SK-N-SH (cell line): ENCODE measurements at regions not wholly inside any gene's neighbourhood (a gene's known extent, or its start where the extent isn't known, plus 50 kb on each side); places are given as distances from the start of the nearest gene placed in this dataset.

Experiments
- CTCF ChIA-PET: fragments of 300-600, 350-600 bp; formaldehyde crosslinking; extraction: SDS; loops from one replicate; lab custom pipeline; 2021; lab: Yijun Ruan, JAX
- POLR2A ChIA-PET: fragments of 350-600 bp; sonication (Branson Sonifier 250); formaldehyde crosslinking; extraction: SDS; loops from one replicate; lab custom pipeline; 2020; ENCODE audit warnings: antibody characterized with exemption, inconsistent platforms; lab: Yijun Ruan, JAX
- DNase-seq: peaks from one replicate; pipeline ENCODE4 v3.0.0; 2012
- H2AFZ ChIP-seq: fragments of 200-600 bp; sonication (generic); 2 replicates; pipeline ENCODE4 v1.8.1; 2016; ENCODE audit warnings: antibody characterized with exemption, mild to moderate bottlenecking, low read depth
- H3F3A ChIP-seq: fragments of 200-600 bp; sonication (generic); replicated peaks from 2 replicates; pipeline ENCODE3; 2016; ENCODE audit warnings: antibody characterized with exemption, mild to moderate bottlenecking; ENCODE audit not compliant: insufficient read depth
- H3K27ac ChIP-seq, 2 experiments: fragments of 200-500 bp in 1 of 2; fragments of 200-600 bp in 1 of 2; sonication (Bioruptor generic) in 1 of 2; sonication (generic), shearing (Covaris generic) in 1 of 2; 2 replicates each; pipeline versions ENCODE4 v1.5.1 to v1.6.1; 2014 to 2016; ENCODE audit warnings: low read depth in 2 of 2, inconsistent platforms in 1 of 2, low read length in 1 of 2, mild to moderate bottlenecking in 1 of 2, mixed read lengths in 1 of 2
- H3K27me3 ChIP-seq: fragments of 200-600 bp; sonication (generic), shearing (Covaris generic); 2 replicates; pipeline ENCODE4 v1.6.1; 2016; ENCODE audit warnings: mixed run types; ENCODE audit not compliant: insufficient read depth
- H3K36me3 ChIP-seq, 2 experiments: fragments of 200-500 bp in 1 of 2; fragments of 200-600 bp in 1 of 2; sonication (Bioruptor generic) in 1 of 2; sonication (generic) in 1 of 2; replicated peaks in 1 of 2; 2 replicates each; pipeline versions ENCODE3 to v1.5.1; 2014 to 2016; ENCODE audit warnings: low read length in 1 of 2, mild to moderate bottlenecking in 1 of 2; ENCODE audit not compliant: insufficient read depth in 2 of 2, control insufficient read depth in 1 of 2
- H3K4me1 ChIP-seq, 2 experiments: fragments of 200-500 bp in 1 of 2; fragments of 200-600 bp in 1 of 2; sonication (Bioruptor generic) in 1 of 2; sonication (generic), shearing (Covaris generic) in 1 of 2; 2 replicates each; pipeline versions ENCODE4 v1.5.1 to v1.6.1; 2014 to 2016; ENCODE audit warnings: low read depth in 1 of 2, low read length in 1 of 2, mixed run types in 1 of 2; ENCODE audit not compliant: insufficient read depth in 2 of 2, control insufficient read depth in 1 of 2
- H3K4me2 ChIP-seq: fragments of 200-600 bp; sonication (generic), shearing (Covaris generic); 2 replicates; pipeline ENCODE4 v1.6.1; 2017; ENCODE audit warnings: mixed run types
- H3K4me3 ChIP-seq, 2 experiments: fragments of 200-500 bp in 1 of 2; fragments of 200-600 bp in 1 of 2; sonication (Bioruptor generic) in 1 of 2; sonication (generic), shearing (Covaris generic) in 1 of 2; 2 replicates each; pipeline versions ENCODE4 v1.5.1 to v1.8.1; 2014 to 2016; ENCODE audit warnings: low read depth in 2 of 2, inconsistent platforms in 1 of 2, low read length in 1 of 2, mild to moderate bottlenecking in 1 of 2, mixed read lengths in 1 of 2, moderate library complexity in 1 of 2
- H3K79me2 ChIP-seq: fragments of 200-600 bp; sonication (generic); 2 replicates; pipeline ENCODE4 v1.8.1; 2017; ENCODE audit warnings: mild to moderate bottlenecking; ENCODE audit not compliant: insufficient read depth
- H3K9ac ChIP-seq: fragments of 200-600 bp; sonication (generic); 2 replicates; pipeline ENCODE4 v1.6.1; 2017; ENCODE audit warnings: mixed run types
- H3K9me2 ChIP-seq: fragments of 200-600 bp; sonication (generic); 2 replicates; pipeline ENCODE4 v1.6.1; 2017; ENCODE audit warnings: mixed run types
- H3K9me3 ChIP-seq: fragments of 200-600 bp; sonication (generic); 2 replicates; pipeline ENCODE4 v1.6.1; 2017; ENCODE audit warnings: mixed run types, mild to moderate bottlenecking, moderate library complexity
- H4K20me1 ChIP-seq: fragments of 200-600 bp; sonication (generic); 2 replicates; pipeline ENCODE4 v1.6.1; 2017; ENCODE audit warnings: mild to moderate bottlenecking, mixed run types; ENCODE audit not compliant: insufficient read depth
- CHD2 ChIP-seq: fragments of 150-350 bp; IDR thresholded peaks from 2 replicates; pipeline ENCODE4 v1.6.1; 2018; ENCODE audit warnings: low read length; ENCODE audit not compliant: partially characterized antibody
- EP300 ChIP-seq, 2 experiments: IDR thresholded peaks; 2 replicates each; pipeline versions ENCODE4 v1.4.0 to v1.6.1; 2012; ENCODE audit warnings: borderline replicate concordance in 1 of 2, low read depth in 1 of 2, low read length in 1 of 2
- EZH2phosphoT487 ChIP-seq: fragments of 200-600 bp; sonication (generic); IDR thresholded peaks from 2 replicates; pipeline ENCODE4 v1.6.1; 2017; ENCODE audit warnings: low read depth, mixed run types, mild to moderate bottlenecking, antibody characterized with exemption, moderate library complexity, borderline replicate concordance
- GABPA ChIP-seq: IDR thresholded peaks from 2 replicates; pipeline ENCODE4 v1.4.0; 2012; ENCODE audit warnings: low read depth, mild to moderate bottlenecking
- MEF2A ChIP-seq: IDR thresholded peaks from 2 replicates; pipeline ENCODE4 v1.4.0; 2012; ENCODE audit warnings: low read depth, borderline replicate concordance
- MXI1 ChIP-seq: IDR thresholded peaks from 2 replicates; pipeline ENCODE4 v1.6.1; 2012; ENCODE audit warnings: mild to moderate bottlenecking, low read depth, low read length, improper control_type of control experiment
- NRF1 ChIP-seq: IDR thresholded peaks from 2 replicates; pipeline ENCODE4 v1.6.1; 2012; ENCODE audit warnings: low read depth, mild to moderate bottlenecking, low read length
- PBX3 ChIP-seq: IDR thresholded peaks from 2 replicates; pipeline ENCODE4; 2012
- RAD21 ChIP-seq: IDR thresholded peaks from 2 replicates; pipeline ENCODE4 v1.6.1; 2012; ENCODE audit warnings: mild to moderate bottlenecking, low read length
- RCOR1 ChIP-seq: fragments of 150-350 bp; IDR thresholded peaks from 2 replicates; pipeline ENCODE4 v1.6.1; 2017; ENCODE audit warnings: antibody characterized with exemption, low read length
- TAF1 ChIP-seq: IDR thresholded peaks from 2 replicates; pipeline ENCODE4 v1.6.1; 2012; ENCODE audit warnings: low read depth, mild to moderate bottlenecking, low read length, moderate library complexity, borderline replicate concordance
- YY1 ChIP-seq: IDR thresholded peaks from 2 replicates; pipeline ENCODE4 v1.4.0; 2012; ENCODE audit warnings: low read depth, mild to moderate bottlenecking
- WGBS: methylation state at CpG from one replicate; pipeline ENCODE4 v1.1.6; 2017; ENCODE audit warnings: low lambda C conversion rate; 5-methylcytosine and 5-hydroxymethylcytosine counted together
- TF ChIP-seq, protein P1 (sequence below): fragments of 150-350 bp; IDR thresholded peaks from 2 replicates; pipeline ENCODE4 v1.6.1; 2017; ENCODE audit warnings: antibody characterized with exemption, low read length, low read depth, borderline replicate concordance

DNA sequence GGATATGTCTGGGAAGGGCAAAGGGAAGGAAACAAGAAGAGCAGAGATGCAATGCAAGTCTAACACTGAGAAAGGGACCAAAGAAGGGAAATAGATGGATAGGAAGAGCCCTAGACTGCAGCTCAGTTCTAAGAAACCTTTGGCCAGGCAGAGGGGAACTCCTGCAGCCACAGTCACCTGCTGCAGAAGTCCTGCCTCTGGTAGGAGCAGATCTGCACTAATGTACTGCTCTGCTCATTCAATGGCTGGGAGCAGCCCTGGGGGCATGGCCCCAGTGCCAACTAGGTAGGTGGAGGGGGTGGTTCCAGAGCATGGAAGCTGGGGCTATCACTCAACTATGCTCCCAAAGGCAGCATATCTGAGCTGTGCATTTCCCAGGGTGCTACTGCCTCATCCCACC is 388.9 kb downstream of the PCNX1 start:
- Histone ChIP-seq H2AFZ (no peak overlapping the region), H3K4me2 (no peak overlapping the region), H3K27me3 (no peaks in the 10 kb centered on the region), H4K20me1 (no peaks in the 10 kb centered on the region), H3K79me2 (no peaks in the 10 kb centered on the region), H3K9ac (no peak overlapping the region), H3K36me3 (no peaks in the 10 kb centered on the region), H3K4me1 (peaks cover 0 to 5% of the 10 kb centered on the region in 2 experiments; a peak in 1 of 4 replicates), H3K4me3 (no peak overlapping the region), H3F3A (peaks cover 11% of the 10 kb centered on the region), H3K27ac (no peak overlapping the region), H3K9me3 (no peaks in the 10 kb centered on the region), H3K9me2 (no peaks in the 10 kb centered on the region)
- ChIA-PET CTCF (interaction anchor here (0.8 kb wide), 1 partner anchor 13 kb away, joined by 3 read pairs; no protein-coding TSS in a partner anchor), POLR2A (no interaction called here)
- TF ChIP-seq RAD21, result no peak
- no peak for TF ChIP-seq PBX3
- TF ChIP-seq TAF1, result no peak
- TF ChIP-seq, protein P1, sequence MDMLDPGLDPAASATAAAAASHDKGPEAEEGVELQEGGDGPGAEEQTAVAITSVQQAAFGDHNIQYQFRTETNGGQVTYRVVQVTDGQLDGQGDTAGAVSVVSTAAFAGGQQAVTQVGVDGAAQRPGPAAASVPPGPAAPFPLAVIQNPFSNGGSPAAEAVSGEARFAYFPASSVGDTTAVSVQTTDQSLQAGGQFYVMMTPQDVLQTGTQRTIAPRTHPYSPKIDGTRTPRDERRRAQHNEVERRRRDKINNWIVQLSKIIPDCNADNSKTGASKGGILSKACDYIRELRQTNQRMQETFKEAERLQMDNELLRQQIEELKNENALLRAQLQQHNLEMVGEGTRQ, result no peak
- no peak for TF ChIP-seq GABPA
- TF ChIP-seq EZH2phosphoT487, result no peak
- TF ChIP-seq MEF2A, result no peak
- TF ChIP-seq NRF1, result no peak
- no peak for DNase-seq

DNA sequence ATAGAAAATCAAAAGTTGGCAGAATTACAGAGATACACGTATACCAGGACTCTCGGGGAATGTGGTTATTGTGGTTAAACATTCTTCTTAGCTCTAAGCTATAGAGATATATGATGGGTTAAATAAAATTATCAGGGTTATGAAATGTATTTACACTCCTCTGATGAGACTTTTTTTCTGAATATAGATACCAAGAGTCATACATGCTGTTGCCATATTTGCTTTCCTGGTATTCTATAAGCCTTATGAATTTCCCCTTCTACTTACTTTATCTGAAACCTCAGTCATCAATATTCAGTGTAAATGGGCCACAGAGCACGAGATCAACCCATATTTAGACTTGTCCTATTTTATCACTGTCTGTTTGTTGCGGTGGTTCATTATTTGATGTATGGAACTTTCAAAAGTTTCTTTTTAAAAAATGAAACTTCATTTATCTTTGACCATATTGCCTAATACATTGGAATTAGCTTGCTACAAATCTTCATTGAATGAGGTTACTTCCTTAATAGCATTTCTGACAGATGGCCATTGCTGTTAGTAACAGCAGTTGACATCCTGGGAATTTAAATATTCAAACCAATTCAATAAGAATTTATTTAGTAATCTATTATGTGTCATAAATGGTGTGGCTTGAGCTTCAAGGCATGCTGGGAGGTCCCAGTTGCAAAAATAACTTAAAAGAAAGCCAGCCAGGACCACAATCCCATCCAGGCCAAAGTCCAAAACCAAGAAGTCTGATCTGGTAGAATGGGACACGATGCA is 393.5 kb downstream of the PCNX1 start:
- DNase-seq, result no peak
- Histone ChIP-seq H3K36me3 (no peaks in the 10 kb centered on the region), H3F3A (no peaks in the 10 kb centered on the region), H3K9me2 (no peaks in the 10 kb centered on the region), H3K4me1 (no peaks in the 10 kb centered on the region), H4K20me1 (no peaks in the 10 kb centered on the region), H3K9ac (no peak overlapping the region), H3K27ac (no peak overlapping the region), H3K27me3 (no peaks in the 10 kb centered on the region), H3K4me3 (no peak overlapping the region; a peak in 1 of 4 replicates), H2AFZ (no peak overlapping the region), H3K9me3 (no peaks in the 10 kb centered on the region), H3K79me2 (no peaks in the 10 kb centered on the region), H3K4me2 (no peak overlapping the region)
- TF ChIP-seq RCOR1 (no peak), YY1 (no peak), CHD2 (no peak), PBX3 (no peak), EP300 (IDR thresholded peaks at IDR 0.05; ENCODE audit: borderline replicate concordance in 1 of 2, low read depth in 1 of 2, low read length in 1 of 2) (no peak), MXI1 (no peak)
- ChIA-PET POLR2A (no interaction called here), CTCF (no interaction called here)
- WGBS, result 53% methylated on average over 5 of the region's 5 CpGs
